Activated naive CD8-positive, alpha-beta T cell treated with anti-CD3 and anti-CD28 coated beads for 36 hours (primary cell): ENCODE measurements at regions not wholly inside any gene's neighbourhood (a gene's known extent, or its start where the extent isn't known, plus 50 kb on each side); places are given as distances from the start of the nearest gene placed in this dataset.
A peak's percentile ranks its signal among the peaks of the same experiment; 100 is the strongest.

Experiments
- DNase-seq: peaks from one replicate; pipeline ENCODE4 v3.0.0; 2021
- H3K27ac Mint-ChIP-seq: one replicate; pipeline ENCODE4 v1.8.0; 2022; ENCODE audit warnings: mild to moderate bottlenecking, moderate library complexity, mixed read lengths
- H3K27me3 Mint-ChIP-seq: one replicate; pipeline ENCODE4 v1.8.0; 2022; ENCODE audit warnings: mild to moderate bottlenecking, mixed read lengths
- H3K36me3 Mint-ChIP-seq: one replicate; pipeline ENCODE4 v1.8.0; 2021; ENCODE audit warnings: mild to moderate bottlenecking, mixed read lengths
- H3K4me1 Mint-ChIP-seq: one replicate; pipeline ENCODE4 v1.8.0; 2021; ENCODE audit warnings: mixed read lengths
- H3K4me3 Mint-ChIP-seq: one replicate; pipeline ENCODE4 v1.8.0; 2022; ENCODE audit warnings: mild to moderate bottlenecking, moderate library complexity, mixed read lengths
- H3K9me3 Mint-ChIP-seq: one replicate; pipeline ENCODE4 v1.8.0; 2022; ENCODE audit warnings: mixed read lengths

GRCh38 chrX:45748369-45748774, 547.7 kb upstream of the DIPK2B start:
- no peaks in the 10 kb centered on the region for H3K9me3 Mint-ChIP-seq
- H3K27ac Mint-ChIP-seq = no peak overlapping the region
- H3K27me3 Mint-ChIP-seq = no peaks in the 10 kb centered on the region
- no peak overlapping the region for H3K4me3 Mint-ChIP-seq
- peaks cover 23% of the 10 kb centered on the region for H3K4me1 Mint-ChIP-seq
- H3K36me3 Mint-ChIP-seq = peaks cover 45% of the 10 kb centered on the region
- no peak for DNase-seq

GRCh38 chrX:45747905-45748304, 547.2 kb upstream of the DIPK2B start:
- Mint-ChIP-seq H3K36me3 (peaks cover 45% of the 10 kb centered on the region), H3K4me1 (peaks cover 23% of the 10 kb centered on the region), H3K9me3 (no peaks in the 10 kb centered on the region), H3K27ac (no peak overlapping the region), H3K27me3 (no peaks in the 10 kb centered on the region), H3K4me3 (no peak overlapping the region)
- DNase-seq = no peak

- peak overlapping the region; percentile 50 for H3K27ac Mint-ChIP-seq
- DNase-seq = no peak
Measured at GRCh38 chrX:45745479-45745878, 544.8 kb upstream of the DIPK2B start.

GRCh38 chrX:45743906-45744625, 543.4 kb upstream of the DIPK2B start:
- Mint-ChIP-seq H3K27ac (no peak overlapping the region), H3K4me3 (no peak overlapping the region), H3K9me3 (no peaks in the 10 kb centered on the region), H3K36me3 (peaks cover 37% of the 10 kb centered on the region), H3K27me3 (no peaks in the 10 kb centered on the region), H3K4me1 (peaks cover 7% of the 10 kb centered on the region)
- no peak for DNase-seq

More at GRCh38 chrX:45745479-45745878, 544.8 kb upstream of the DIPK2B start:
- Mint-ChIP-seq H3K36me3 (peaks cover 40% of the 10 kb centered on the region), H3K9me3 (no peaks in the 10 kb centered on the region), H3K4me3 (no peak overlapping the region), H3K27me3 (no peaks in the 10 kb centered on the region), H3K4me1 (peaks cover 18% of the 10 kb centered on the region)

- no peak for DNase-seq
- H3K9me3 Mint-ChIP-seq = no peaks in the 10 kb centered on the region
Measured at GRCh38 chrX:45743081-45743533, 542.4 kb upstream of the DIPK2B start.

GRCh38 chrX:45740291-45740690, 539.6 kb upstream of the DIPK2B start:
- H3K27ac Mint-ChIP-seq = no peak overlapping the region
- H3K4me1 Mint-ChIP-seq = peaks cover 2% of the 10 kb centered on the region
- H3K9me3 Mint-ChIP-seq = no peaks in the 10 kb centered on the region
- no peak for DNase-seq
- no peaks in the 10 kb centered on the region for H3K27me3 Mint-ChIP-seq
- H3K36me3 Mint-ChIP-seq = peaks cover 15% of the 10 kb centered on the region
- H3K4me3 Mint-ChIP-seq = no peak overlapping the region

More at GRCh38 chrX:45743081-45743533, 542.4 kb upstream of the DIPK2B start:
- no peak overlapping the region for H3K4me3 Mint-ChIP-seq
- no peak overlapping the region for H3K27ac Mint-ChIP-seq
- peaks cover 33% of the 10 kb centered on the region for H3K36me3 Mint-ChIP-seq
- H3K27me3 Mint-ChIP-seq = no peaks in the 10 kb centered on the region
- peaks cover 2% of the 10 kb centered on the region for H3K4me1 Mint-ChIP-seq

- Mint-ChIP-seq H3K4me3 (no peak overlapping the region), H3K27me3 (no peaks in the 10 kb centered on the region), H3K27ac (no peak overlapping the region), H3K36me3 (no peaks in the 10 kb centered on the region), H3K9me3 (peaks cover 3% of the 10 kb centered on the region), H3K4me1 (no peaks in the 10 kb centered on the region)
- DNase-seq = no peak
Measured at GRCh38 chrX:45735571-45735970, 534.9 kb upstream of the DIPK2B start.

- Mint-ChIP-seq H3K4me3 (no peak overlapping the region), H3K9me3 (peaks cover 3% of the 10 kb centered on the region), H3K4me1 (no peaks in the 10 kb centered on the region), H3K27me3 (no peaks in the 10 kb centered on the region), H3K36me3 (no peaks in the 10 kb centered on the region), H3K27ac (no peak overlapping the region)
- no peak for DNase-seq
Measured at GRCh38 chrX:45731448-45731847, 530.8 kb upstream of the DIPK2B start.

GRCh38 chrX:45727761-45728160, 527.1 kb upstream of the DIPK2B start:
- Mint-ChIP-seq H3K4me3 (no peak overlapping the region), H3K27me3 (no peaks in the 10 kb centered on the region), H3K36me3 (no peaks in the 10 kb centered on the region), H3K9me3 (no peaks in the 10 kb centered on the region), H3K4me1 (no peaks in the 10 kb centered on the region), H3K27ac (no peak overlapping the region)
- DNase-seq = no peak

- Mint-ChIP-seq H3K27ac (no peak overlapping the region), H3K27me3 (no peaks in the 10 kb centered on the region), H3K36me3 (no peaks in the 10 kb centered on the region), H3K9me3 (no peaks in the 10 kb centered on the region), H3K4me3 (no peak overlapping the region), H3K4me1 (peaks cover 16% of the 10 kb centered on the region)
- DNase-seq = no peak
Measured at GRCh38 chrX:45722471-45722870, 521.8 kb upstream of the DIPK2B start.

GRCh38 chrX:45719751-45720501, 519.2 kb upstream of the DIPK2B start:
- no peak for DNase-seq
- H3K27ac Mint-ChIP-seq = peak overlapping the region; percentile 74
- H3K9me3 Mint-ChIP-seq = no peaks in the 10 kb centered on the region
- no peaks in the 10 kb centered on the region for H3K27me3 Mint-ChIP-seq
- H3K4me3 Mint-ChIP-seq = no peak overlapping the region
- H3K36me3 Mint-ChIP-seq = no peaks in the 10 kb centered on the region
- H3K4me1 Mint-ChIP-seq = peaks cover 31% of the 10 kb centered on the region

GRCh38 chrX:45718676-45719075, 518.0 kb upstream of the DIPK2B start:
- Mint-ChIP-seq H3K4me3 (no peak overlapping the region), H3K36me3 (no peaks in the 10 kb centered on the region), H3K9me3 (peaks cover 2% of the 10 kb centered on the region), H3K4me1 (peaks cover 39% of the 10 kb centered on the region), H3K27ac (no peak overlapping the region), H3K27me3 (no peaks in the 10 kb centered on the region)
- DNase-seq = no peak

GRCh38 chrX:45716750-45717149, 516.1 kb upstream of the DIPK2B start:
- Mint-ChIP-seq H3K9me3 (peaks cover 2% of the 10 kb centered on the region), H3K4me3 (no peak overlapping the region)

GRCh38 chrX:45715748-45716147, 515.1 kb upstream of the DIPK2B start:
- Mint-ChIP-seq H3K27ac (peak overlapping the region; percentile 54), H3K4me3 (peak overlapping the region; percentile 1), H3K36me3 (no peaks in the 10 kb centered on the region), H3K9me3 (peaks cover 2% of the 10 kb centered on the region), H3K27me3 (no peaks in the 10 kb centered on the region), H3K4me1 (peaks cover 52% of the 10 kb centered on the region)
- no peak for DNase-seq

More at GRCh38 chrX:45716750-45717149, 516.1 kb upstream of the DIPK2B start:
- no peak for DNase-seq
- Mint-ChIP-seq H3K36me3 (no peaks in the 10 kb centered on the region), H3K4me1 (peaks cover 42% of the 10 kb centered on the region), H3K27ac (no peak overlapping the region), H3K27me3 (no peaks in the 10 kb centered on the region)

- Mint-ChIP-seq H3K9me3 (peaks cover 2% of the 10 kb centered on the region), H3K36me3 (no peaks in the 10 kb centered on the region), H3K4me1 (peaks cover 49% of the 10 kb centered on the region), H3K27me3 (no peaks in the 10 kb centered on the region), H3K4me3 (no peak overlapping the region), H3K27ac (peak overlapping the region; percentile 54)
- peak; percentile 33 for DNase-seq
Measured at GRCh38 chrX:45714866-45715265, 514.2 kb upstream of the DIPK2B start.
